GM12872 (cell line): ENCODE measurements at regions not wholly inside any gene's neighbourhood (a gene's known extent, or its start where the extent isn't known, plus 50 kb on each side); places are given as distances from the start of the nearest gene placed in this dataset.

Experiments
- TF ChIP-seq, protein P1 (sequence below): IDR thresholded peaks from 3 replicates; pipeline ENCODE4 v1.5.1; 2011; ENCODE audit warnings: low read depth, mild to moderate bottlenecking, low read length, moderate library complexity; ENCODE audit not compliant: insufficient read depth

DNA sequence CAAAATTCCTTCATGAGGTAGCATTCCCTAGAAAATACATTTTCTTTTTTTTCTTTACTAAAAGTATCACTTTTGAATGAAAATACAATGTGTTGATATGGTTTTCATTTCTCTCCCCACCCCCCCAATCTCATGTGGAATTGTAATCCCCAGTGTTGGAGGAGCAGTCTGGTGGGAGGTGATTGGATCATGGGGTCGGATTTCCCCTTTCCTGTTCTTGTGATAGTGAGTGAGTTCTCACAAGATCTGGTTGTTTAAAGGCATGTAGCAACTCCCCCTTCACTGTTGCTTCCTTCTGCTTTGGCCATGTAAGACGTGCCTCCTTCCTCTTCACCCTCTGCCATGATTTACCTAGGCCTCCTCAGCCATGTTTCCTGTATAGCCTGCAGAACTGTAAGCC, 790.3 kb upstream of the KCND2 start:
- TF ChIP-seq, protein P1, sequence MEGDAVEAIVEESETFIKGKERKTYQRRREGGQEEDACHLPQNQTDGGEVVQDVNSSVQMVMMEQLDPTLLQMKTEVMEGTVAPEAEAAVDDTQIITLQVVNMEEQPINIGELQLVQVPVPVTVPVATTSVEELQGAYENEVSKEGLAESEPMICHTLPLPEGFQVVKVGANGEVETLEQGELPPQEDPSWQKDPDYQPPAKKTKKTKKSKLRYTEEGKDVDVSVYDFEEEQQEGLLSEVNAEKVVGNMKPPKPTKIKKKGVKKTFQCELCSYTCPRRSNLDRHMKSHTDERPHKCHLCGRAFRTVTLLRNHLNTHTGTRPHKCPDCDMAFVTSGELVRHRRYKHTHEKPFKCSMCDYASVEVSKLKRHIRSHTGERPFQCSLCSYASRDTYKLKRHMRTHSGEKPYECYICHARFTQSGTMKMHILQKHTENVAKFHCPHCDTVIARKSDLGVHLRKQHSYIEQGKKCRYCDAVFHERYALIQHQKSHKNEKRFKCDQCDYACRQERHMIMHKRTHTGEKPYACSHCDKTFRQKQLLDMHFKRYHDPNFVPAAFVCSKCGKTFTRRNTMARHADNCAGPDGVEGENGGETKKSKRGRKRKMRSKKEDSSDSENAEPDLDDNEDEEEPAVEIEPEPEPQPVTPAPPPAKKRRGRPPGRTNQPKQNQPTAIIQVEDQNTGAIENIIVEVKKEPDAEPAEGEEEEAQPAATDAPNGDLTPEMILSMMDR = no peak

DNA sequence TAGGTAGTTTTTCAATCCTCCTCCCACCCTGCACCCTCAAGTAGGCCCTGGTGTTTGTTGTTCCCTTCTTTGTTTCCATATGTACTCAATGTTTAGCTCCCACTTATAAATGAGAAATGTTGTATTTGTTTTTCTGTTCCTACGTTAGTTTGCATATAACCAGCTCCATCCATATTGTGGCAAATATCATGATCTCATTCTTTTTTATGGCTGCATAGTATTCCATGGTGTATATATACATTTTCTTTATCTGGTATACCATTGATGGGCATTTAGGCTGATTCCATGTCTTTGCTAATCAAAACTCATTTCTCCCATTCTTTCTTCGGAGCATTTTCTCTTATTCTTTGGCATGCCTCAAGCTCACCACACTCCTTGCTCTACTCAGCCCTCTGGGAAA, 789.6 kb upstream of the KCND2 start:
- TF ChIP-seq, protein P1 = no peak

DNA sequence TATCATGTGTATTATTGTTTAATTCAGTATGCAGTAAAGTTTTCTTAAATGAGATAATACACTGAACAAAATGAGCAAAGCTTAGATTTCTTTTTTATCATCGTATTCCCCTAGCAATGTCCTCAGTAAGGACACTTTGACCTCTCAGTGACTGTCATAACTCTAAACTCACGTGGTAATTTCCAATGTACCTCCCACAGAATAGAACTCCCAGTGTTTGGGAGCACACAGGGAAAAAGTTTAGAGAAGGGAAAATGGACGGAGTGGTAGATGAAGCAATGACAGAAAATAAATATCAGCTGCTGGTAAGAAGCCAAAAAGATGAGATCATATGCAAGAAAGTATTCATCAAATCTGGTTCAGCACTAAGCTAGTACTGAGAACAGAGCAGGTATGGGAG, 758.6 kb upstream of the KCND2 start:
- TF ChIP-seq, protein P1 = no peak

DNA sequence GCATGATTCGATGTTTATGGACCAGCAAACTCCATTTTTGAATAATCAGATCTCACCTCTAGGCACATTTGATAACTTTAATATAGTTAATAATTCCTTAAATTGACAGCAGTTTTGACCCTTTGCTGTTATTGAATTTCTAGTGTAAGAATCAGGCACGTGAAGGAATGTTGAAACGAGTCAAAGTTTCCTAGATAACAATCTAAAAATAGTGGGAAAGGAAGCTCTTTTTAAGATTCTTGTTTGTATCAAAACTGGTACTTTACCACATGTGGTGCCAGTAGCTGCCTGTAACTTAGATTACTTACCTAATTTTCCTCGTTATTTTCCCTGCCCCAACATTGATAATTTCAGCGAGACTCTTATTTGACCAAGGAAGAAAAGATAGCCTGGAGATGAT, 757.8 kb upstream of the KCND2 start:
- TF ChIP-seq, protein P1 = no peak

DNA sequence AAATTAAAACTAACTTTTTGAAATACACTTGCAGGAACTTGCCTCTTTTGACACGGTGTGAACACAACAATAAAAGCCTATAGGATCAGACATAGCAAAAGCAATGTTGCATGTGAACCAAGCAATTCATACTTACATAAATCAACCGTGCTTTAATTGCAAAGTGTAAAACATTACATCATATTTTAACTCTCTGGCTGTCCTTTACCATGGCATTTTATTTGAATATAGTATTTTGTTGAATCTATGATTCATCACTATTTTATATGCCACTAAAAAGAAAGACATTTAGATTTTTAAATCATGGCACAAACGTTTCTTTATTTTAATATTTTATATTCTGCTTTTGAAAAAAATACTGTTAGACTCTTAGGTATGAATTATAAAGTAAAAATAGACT, 757.0 kb upstream of the KCND2 start:
- TF ChIP-seq, protein P1 = no peak

DNA sequence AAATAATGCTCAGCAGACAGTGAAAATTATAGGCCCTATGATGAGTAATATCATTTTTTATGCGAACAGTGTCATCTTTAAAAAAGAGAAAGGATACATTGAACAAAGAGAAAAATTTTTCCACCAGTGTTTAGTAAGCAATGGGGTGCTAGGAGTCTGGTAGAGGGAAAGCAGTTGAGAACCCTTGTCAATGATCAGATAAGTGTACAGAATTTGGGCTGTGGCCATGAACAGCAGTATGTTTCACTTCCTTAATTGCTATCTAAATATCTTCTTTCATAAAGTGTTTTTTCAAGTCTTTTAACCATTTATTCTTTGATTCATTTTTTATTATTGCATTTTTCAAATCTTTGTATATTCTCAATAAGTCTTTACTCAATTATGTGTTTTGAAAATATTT, 750.7 kb upstream of the KCND2 start:
- TF ChIP-seq, protein P1 = no peak

DNA sequence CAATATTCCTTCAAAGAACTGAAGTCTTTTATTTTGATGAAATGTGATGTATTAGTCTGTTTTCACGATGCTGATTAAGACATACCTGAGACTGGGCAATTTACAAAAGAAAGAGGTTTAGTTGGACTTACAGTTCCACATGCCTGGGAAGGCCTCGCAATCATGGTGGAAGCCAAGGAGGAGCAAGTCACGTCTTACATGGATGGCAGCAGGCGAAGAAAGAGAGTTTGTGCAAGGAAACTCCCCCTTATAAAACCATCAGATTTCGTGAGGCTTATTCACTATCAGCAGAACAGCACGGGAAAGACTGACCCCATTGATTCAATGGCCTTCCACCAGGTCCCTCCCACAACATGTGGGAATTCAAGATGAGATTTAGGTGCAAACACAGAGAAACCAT, 750.3 kb upstream of the KCND2 start:
- TF ChIP-seq, protein P1 = no peak

DNA sequence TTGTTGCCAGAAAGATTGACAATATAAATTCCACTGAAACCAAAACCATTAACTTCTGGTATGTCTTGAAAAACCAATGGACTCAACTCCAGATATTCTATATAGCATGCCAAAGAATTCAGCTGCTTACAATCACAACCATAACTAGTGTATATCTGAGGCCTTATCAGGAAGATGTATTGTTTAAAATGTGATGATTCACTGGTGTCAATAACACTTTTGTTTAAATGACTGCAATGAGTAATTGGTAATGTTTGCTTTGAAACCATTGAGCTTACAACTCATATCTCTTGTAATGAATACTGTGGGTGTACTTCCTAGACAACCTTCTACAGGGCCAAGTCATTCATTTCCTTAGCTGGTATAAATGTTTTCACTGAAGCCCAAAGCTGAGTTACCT, 727.9 kb upstream of the KCND2 start:
- TF ChIP-seq, protein P1 = no peak
